ENCODE measurements at regions not wholly inside any gene's neighbourhood (a gene's known extent, or its start where the extent isn't known, plus 50 kb on each side); places are given as distances from the start of the nearest gene placed in this dataset.

GRCh38 chr3:29194139-29194538 is 86.7 kb upstream of the RBMS3 start:
- Mint-ChIP-seq H3K9me3 (ENCODE audit: low read depth) (peaks cover 18% of the 10 kb centered on the region), H3K27ac (ENCODE audit: unreplicated experiment) (no peak overlapping the region), H3K27me3 (ENCODE audit: low read depth) (no peaks in the 10 kb centered on the region), H3K4me3 (ENCODE audit: unreplicated experiment) (no peak overlapping the region), H3K4me1 (ENCODE audit: low read depth) (no peaks in the 10 kb centered on the region), H3K36me3 (ENCODE audit: low read depth) (peaks cover 4% of the 10 kb centered on the region)
- no peak for TF ChIP-seq CTCF (IDR thresholded peaks at IDR 0.05)
- no peak for DNase-seq (ENCODE audit: low spot score)

GRCh38 chr3:29195056-29195455 is 85.8 kb upstream of the RBMS3 start:
- peaks cover 18% of the 10 kb centered on the region for H3K9me3 Mint-ChIP-seq (ENCODE audit: low read depth)
- H3K27ac Mint-ChIP-seq (ENCODE audit: unreplicated experiment) = no peak overlapping the region
- H3K27me3 Mint-ChIP-seq (ENCODE audit: low read depth) = no peaks in the 10 kb centered on the region
- no peak for DNase-seq (ENCODE audit: low spot score)
- TF ChIP-seq CTCF (IDR thresholded peaks at IDR 0.05) = no peak
- no peak overlapping the region for H3K4me3 Mint-ChIP-seq (ENCODE audit: unreplicated experiment)
- H3K36me3 Mint-ChIP-seq (ENCODE audit: low read depth) = peaks cover 4% of the 10 kb centered on the region
- no peaks in the 10 kb centered on the region for H3K4me1 Mint-ChIP-seq (ENCODE audit: low read depth)

- TF ChIP-seq CTCF (IDR thresholded peaks at IDR 0.05) = no peak
- H3K36me3 Mint-ChIP-seq (ENCODE audit: low read depth) = peaks cover 2% of the 10 kb centered on the region
- H3K4me3 Mint-ChIP-seq (ENCODE audit: unreplicated experiment) = no peak overlapping the region
- H3K9me3 Mint-ChIP-seq (ENCODE audit: low read depth) = no peaks in the 10 kb centered on the region
- DNase-seq (ENCODE audit: low spot score) = no peak
- H3K27ac Mint-ChIP-seq (ENCODE audit: unreplicated experiment) = no peak overlapping the region
- H3K27me3 Mint-ChIP-seq (ENCODE audit: low read depth) = no peaks in the 10 kb centered on the region
- H3K4me1 Mint-ChIP-seq (ENCODE audit: low read depth) = peaks cover 20% of the 10 kb centered on the region
Observed at GRCh38 chr3:29201604-29202003, 79.3 kb upstream of the RBMS3 start.

GRCh38 chr3:29202378-29202777 is 78.5 kb upstream of the RBMS3 start:
- TF ChIP-seq CTCF (IDR thresholded peaks at IDR 0.05) = no peak
- H3K4me1 Mint-ChIP-seq (ENCODE audit: low read depth) = peaks cover 20% of the 10 kb centered on the region
- no peak for DNase-seq (ENCODE audit: low spot score)
- H3K27me3 Mint-ChIP-seq (ENCODE audit: low read depth) = no peaks in the 10 kb centered on the region
- H3K4me3 Mint-ChIP-seq (ENCODE audit: unreplicated experiment) = no peak overlapping the region
- H3K27ac Mint-ChIP-seq (ENCODE audit: unreplicated experiment) = no peak overlapping the region
- H3K9me3 Mint-ChIP-seq (ENCODE audit: low read depth) = no peaks in the 10 kb centered on the region
- H3K36me3 Mint-ChIP-seq (ENCODE audit: low read depth) = peaks cover 2% of the 10 kb centered on the region

GRCh38 chr3:29203851-29204250 is 77.0 kb upstream of the RBMS3 start:
- Mint-ChIP-seq H3K27me3 (ENCODE audit: low read depth) (no peaks in the 10 kb centered on the region), H3K4me1 (ENCODE audit: low read depth) (peaks cover 20% of the 10 kb centered on the region), H3K36me3 (ENCODE audit: low read depth) (no peaks in the 10 kb centered on the region), H3K9me3 (ENCODE audit: low read depth) (no peaks in the 10 kb centered on the region), H3K27ac (ENCODE audit: unreplicated experiment) (no peak overlapping the region), H3K4me3 (ENCODE audit: unreplicated experiment) (no peak overlapping the region)
- no peak for DNase-seq (ENCODE audit: low spot score)
- no peak for TF ChIP-seq CTCF (IDR thresholded peaks at IDR 0.05)

Data from chondrocyte (in vitro differentiated cells).